ENCODE measurements at regions not wholly inside any gene's neighbourhood (a gene's known extent, or its start where the extent isn't known, plus 50 kb on each side); places are given as distances from the start of the nearest gene placed in this dataset.

GRCh38 chr11:130775306-130776060 is 140.8 kb downstream of the SNX19 start:
- no peak for ATAC-seq
- Mint-ChIP-seq H3K4me1 (no peaks in the 10 kb centered on the region), H3K4me3 (no peak overlapping the region), H3K27me3 (peaks cover 12% of the 10 kb centered on the region), H3K9me3 (peaks cover 0 to 5% of the 10 kb centered on the region in 2 donors), H3K27ac (no peak overlapping the region)
- no peak for DNase-seq

GRCh38 chr11:130776061-130776419 is 140.2 kb downstream of the SNX19 start:
- ATAC-seq: no peak
- DNase-seq: no peak
- no peak overlapping the region for H3K27ac Mint-ChIP-seq
- no peaks in the 10 kb centered on the region for H3K4me1 Mint-ChIP-seq
- peaks cover 0 to 5% of the 10 kb centered on the region in 2 donors for H3K9me3 Mint-ChIP-seq
- H3K4me3 Mint-ChIP-seq: no peak overlapping the region
- peaks cover 12% of the 10 kb centered on the region for H3K27me3 Mint-ChIP-seq

GRCh38 chr11:130778026-130778425 is 138.3 kb downstream of the SNX19 start:
- DNase-seq (no peak), ATAC-seq (no peak)
- Mint-ChIP-seq H3K27ac (no peak overlapping the region), H3K27me3 (peaks cover 12% of the 10 kb centered on the region), H3K4me1 (no peaks in the 10 kb centered on the region), H3K4me3 (no peak overlapping the region), H3K9me3 (peaks cover 0 to 5% of the 10 kb centered on the region in 2 donors)

- Mint-ChIP-seq H3K4me3 (no peak overlapping the region), H3K27me3 (peaks cover 12% of the 10 kb centered on the region), H3K9me3 (peaks cover 0 to 5% of the 10 kb centered on the region in 2 donors), H3K4me1 (no peaks in the 10 kb centered on the region), H3K27ac (no peak overlapping the region)
- DNase-seq (no peak), ATAC-seq (no peak)
Observed at GRCh38 chr11:130778705-130779104, 137.6 kb downstream of the SNX19 start.

GRCh38 chr11:130779267-130779666 is 137.0 kb downstream of the SNX19 start:
- Mint-ChIP-seq H3K27me3 (peaks cover 12% of the 10 kb centered on the region), H3K4me1 (no peaks in the 10 kb centered on the region), H3K4me3 (no peak overlapping the region), H3K9me3 (peaks cover 0 to 5% of the 10 kb centered on the region in 2 donors), H3K27ac (no peak overlapping the region)
- no peak for ATAC-seq
- no peak for DNase-seq

GRCh38 chr11:130779943-130780342 is 136.3 kb downstream of the SNX19 start:
- no peak overlapping the region for H3K4me3 Mint-ChIP-seq
- peaks cover 0 to 5% of the 10 kb centered on the region in 2 donors for H3K9me3 Mint-ChIP-seq
- no peak overlapping the region for H3K27ac Mint-ChIP-seq
- DNase-seq: no peak
- H3K4me1 Mint-ChIP-seq: no peaks in the 10 kb centered on the region
- H3K27me3 Mint-ChIP-seq: peaks cover 12% of the 10 kb centered on the region
- no peak for ATAC-seq

GRCh38 chr11:130780437-130780836 is 135.8 kb downstream of the SNX19 start:
- Mint-ChIP-seq H3K4me3 (no peak overlapping the region), H3K27me3 (peaks cover 12% of the 10 kb centered on the region), H3K9me3 (peaks cover 0 to 5% of the 10 kb centered on the region in 2 donors), H3K4me1 (no peaks in the 10 kb centered on the region), H3K27ac (no peak overlapping the region)
- DNase-seq (no peak), ATAC-seq (no peak)

- peaks cover 0 to 5% of the 10 kb centered on the region in 2 donors for H3K9me3 Mint-ChIP-seq
- DNase-seq (no peak), ATAC-seq (no peak)
- H3K27ac Mint-ChIP-seq: no peak overlapping the region
- H3K4me3 Mint-ChIP-seq: no peak overlapping the region
- no peaks in the 10 kb centered on the region for H3K4me1 Mint-ChIP-seq
- H3K27me3 Mint-ChIP-seq: peaks cover 12% of the 10 kb centered on the region
Observed at GRCh38 chr11:130781931-130782330, 134.3 kb downstream of the SNX19 start.

GRCh38 chr11:130782361-130783222 is 133.7 kb downstream of the SNX19 start:
- H3K27me3 Mint-ChIP-seq: peaks cover 13% of the 10 kb centered on the region
- peaks cover 0 to 2% of the 10 kb centered on the region in 2 donors for H3K9me3 Mint-ChIP-seq
- no peaks in the 10 kb centered on the region for H3K4me1 Mint-ChIP-seq
- H3K27ac Mint-ChIP-seq: no peak overlapping the region
- H3K4me3 Mint-ChIP-seq: no peak overlapping the region
- ATAC-seq (no peak), DNase-seq (no peak)

- no peak overlapping the region for H3K4me3 Mint-ChIP-seq
- peaks cover 7% of the 10 kb centered on the region for H3K27me3 Mint-ChIP-seq
- H3K9me3 Mint-ChIP-seq: no peaks in the 10 kb centered on the region
- no peak overlapping the region for H3K27ac Mint-ChIP-seq
- no peaks in the 10 kb centered on the region for H3K4me1 Mint-ChIP-seq
- ATAC-seq (no peak), DNase-seq (no peak)
Observed at GRCh38 chr11:130783323-130783722, 133.0 kb downstream of the SNX19 start.

GRCh38 chr11:130785380-130786116 is 130.7 kb downstream of the SNX19 start:
- Mint-ChIP-seq H3K9me3 (peaks cover 0 to 6% of the 10 kb centered on the region in 2 donors), H3K27me3 (peaks cover 12% of the 10 kb centered on the region), H3K4me3 (no peak overlapping the region), H3K4me1 (no peaks in the 10 kb centered on the region), H3K27ac (peak overlapping the region in 1 of 2 donors; percentile 44)
- ATAC-seq (no peak), DNase-seq (no peak)

- Mint-ChIP-seq H3K27ac (no peak overlapping the region), H3K9me3 (peaks cover 7 to 17% of the 10 kb centered on the region in 2 donors), H3K4me3 (no peak overlapping the region), H3K27me3 (peaks cover 22% of the 10 kb centered on the region), H3K4me1 (no peaks in the 10 kb centered on the region)
- no peak for ATAC-seq
- DNase-seq: no peak
Observed at GRCh38 chr11:130786586-130786985, 129.7 kb downstream of the SNX19 start.

GRCh38 chr11:130787092-130787616 is 129.1 kb downstream of the SNX19 start:
- no peak for DNase-seq
- peaks cover 7 to 19% of the 10 kb centered on the region in 2 donors for H3K9me3 Mint-ChIP-seq
- peak overlapping the region in 1 of 2 donors; percentile 80 for H3K27ac Mint-ChIP-seq
- ATAC-seq: no peak
- H3K4me1 Mint-ChIP-seq: no peaks in the 10 kb centered on the region
- H3K4me3 Mint-ChIP-seq: no peak overlapping the region
- H3K27me3 Mint-ChIP-seq: peaks cover 28% of the 10 kb centered on the region

GRCh38 chr11:130787973-130788570 is 128.2 kb downstream of the SNX19 start:
- ATAC-seq (no peak), DNase-seq (no peak)
- Mint-ChIP-seq H3K27ac (no peak overlapping the region), H3K27me3 (peaks cover 37% of the 10 kb centered on the region), H3K4me3 (no peak overlapping the region), H3K4me1 (no peaks in the 10 kb centered on the region), H3K9me3 (peaks cover 7 to 19% of the 10 kb centered on the region in 2 donors)

GRCh38 chr11:130789056-130789640 is 127.1 kb downstream of the SNX19 start:
- H3K27me3 Mint-ChIP-seq: peaks cover 47% of the 10 kb centered on the region
- no peaks in the 10 kb centered on the region for H3K4me1 Mint-ChIP-seq
- H3K4me3 Mint-ChIP-seq: no peak overlapping the region
- DNase-seq (no peak), ATAC-seq (no peak)
- no peak overlapping the region for H3K27ac Mint-ChIP-seq
- H3K9me3 Mint-ChIP-seq: peaks cover 13 to 19% of the 10 kb centered on the region in 2 donors
